Lung (tissue), 11 donors: ENCODE measurements at regions not wholly inside any gene's neighbourhood (a gene's known extent, or its start where the extent isn't known, plus 50 kb on each side); places are given as distances from the start of the nearest gene placed in this dataset.

Experiments used
- ATAC-seq: fragments of 200-7000 bp; cut with Tn5 transposase; one replicate; pipeline ENCODE4 v1.9.1; 2020; ENCODE audit warnings: moderate number of reproducible peaks; ENCODE audit not compliant: insufficient read depth, low FRiP score
- DNase-seq, 3 donors: peaks; one replicate each; pipeline ENCODE4 v3.0.0-alpha.2; 2013 to 2017
- H3K27ac ChIP-seq, 2 donors: one replicate each; pipeline ENCODE4 v1.5.1; 2013; ENCODE audit warnings: mild to moderate bottlenecking in 2 of 2, moderate library complexity in 2 of 2, control low read depth in 1 of 2, inconsistent platforms in 1 of 2, low read depth in 1 of 2, low read length in 1 of 2
- H3K27me3 ChIP-seq, 3 donors: one replicate each; pipeline ENCODE4 v1.5.1; 2013; ENCODE audit warnings: low read length in 2 of 3; ENCODE audit not compliant: control insufficient read depth in 3 of 3, insufficient read depth in 3 of 3
- H3K36me3 ChIP-seq, 4 donors: one replicate each; pipeline ENCODE4 v1.5.1; 2013; ENCODE audit warnings: low read length in 4 of 4, mild to moderate bottlenecking in 1 of 4, moderate library complexity in 1 of 4; ENCODE audit not compliant: control insufficient read depth in 4 of 4, insufficient read depth in 4 of 4
- H3K4me1 ChIP-seq, 5 donors: one replicate each; pipeline ENCODE4 v1.5.1; 2013; ENCODE audit warnings: low read length in 5 of 5, mild to moderate bottlenecking in 2 of 5, moderate library complexity in 1 of 5; ENCODE audit not compliant: control insufficient read depth in 5 of 5, insufficient read depth in 5 of 5
- H3K4me3 ChIP-seq: one replicate; pipeline ENCODE4 v1.5.1; 2013; ENCODE audit warnings: mild to moderate bottlenecking, control low read depth, moderate library complexity
- H3K9ac ChIP-seq, 2 donors: one replicate each; pipeline ENCODE4 v1.5.1; 2013; ENCODE audit warnings: low read length in 2 of 2, control low read depth in 1 of 2; ENCODE audit not compliant: insufficient read depth in 1 of 2
- H3K9me3 ChIP-seq, 4 donors: one replicate each; pipeline ENCODE4 v1.5.1; 2013; ENCODE audit warnings: low read length in 3 of 4, mild to moderate bottlenecking in 1 of 4, moderate library complexity in 1 of 4; ENCODE audit not compliant: control insufficient read depth in 4 of 4, insufficient read depth in 3 of 4
- CTCF ChIP-seq: IDR thresholded peaks from 2 replicates; pipeline ENCODE4 v1.5.1; 2012; ENCODE audit warnings: mild to moderate bottlenecking; ENCODE audit errors: control extremely low read depth, extremely low read depth
- WGBS, 2 donors: extraction: QIAGEN DNeasy Blood & Tissue Kit; methylation state at CpG; one replicate each; pipeline ENCODE4 v1.1.7; 2013; 5-methylcytosine and 5-hydroxymethylcytosine counted together
- donor health status: control.
- donor health status: control.
- donor health status: Bipolar disorder and iron deficiency.
- donor health status: healthy.
- donor health status: DM: yes; HTN: yes; CAD: no.

GRCh38 chr7:49261928-49262327, 337.6 kb downstream of the CDC14C start:
- Histone ChIP-seq H3K9me3 (no peaks in the 10 kb centered on the region), H3K9ac (no peak overlapping the region), H3K36me3 (no peaks in the 10 kb centered on the region), H3K4me3 (no peak overlapping the region), H3K4me1 (no peaks in the 10 kb centered on the region), H3K27ac (no peak overlapping the region), H3K27me3 (no peaks in the 10 kb centered on the region)
- WGBS, 2 donors, result 87 to 93% methylated on average over 6 of the region's 6 CpGs
- no peak for DNase-seq
- TF ChIP-seq CTCF, result no peak
- no peak for ATAC-seq

GRCh38 chr7:49264530-49264929, 340.2 kb downstream of the CDC14C start:
- no peaks in the 10 kb centered on the region for H3K4me1 ChIP-seq
- ATAC-seq (no peak), DNase-seq (no peak)
- H3K27ac ChIP-seq, result no peak overlapping the region
- no peaks in the 10 kb centered on the region for H3K36me3 ChIP-seq
- no peaks in the 10 kb centered on the region for H3K27me3 ChIP-seq
- no peaks in the 10 kb centered on the region for H3K9me3 ChIP-seq
- WGBS, 2 donors, result 49 to 63% methylated on average over 3 of the region's 3 CpGs
- H3K9ac ChIP-seq, result no peak overlapping the region
- no peak for TF ChIP-seq CTCF
- H3K4me3 ChIP-seq, result no peak overlapping the region

GRCh38 chr7:49273897-49274296, 349.6 kb downstream of the CDC14C start:
- no peak for DNase-seq
- no peaks in the 10 kb centered on the region for H3K4me1 ChIP-seq
- H3K27me3 ChIP-seq, result no peaks in the 10 kb centered on the region
- 72% methylated on average over 1 of the region's 1 CpG for WGBS, 2 donors
- no peak for TF ChIP-seq CTCF
- no peaks in the 10 kb centered on the region for H3K36me3 ChIP-seq
- H3K9me3 ChIP-seq, result no peaks in the 10 kb centered on the region
- no peak for ATAC-seq
- H3K4me3 ChIP-seq, result no peak overlapping the region
- H3K27ac ChIP-seq, result no peak overlapping the region
- no peak overlapping the region for H3K9ac ChIP-seq

GRCh38 chr7:49279891-49280290, 355.5 kb downstream of the CDC14C start:
- 45 to 77% methylated on average over 2 of the region's 2 CpGs for WGBS, 2 donors
- peak; percentile 17 to 23 (median 18) for DNase-seq
- H3K27ac ChIP-seq, result no peak overlapping the region
- H3K4me3 ChIP-seq, result no peak overlapping the region
- TF ChIP-seq CTCF, result no peak
- ATAC-seq, result no peak
- no peaks in the 10 kb centered on the region for H3K27me3 ChIP-seq
- H3K4me1 ChIP-seq, result no peaks in the 10 kb centered on the region
- H3K9ac ChIP-seq, result no peak overlapping the region
- no peaks in the 10 kb centered on the region for H3K9me3 ChIP-seq
- no peaks in the 10 kb centered on the region for H3K36me3 ChIP-seq
